Psoas muscle (tissue), 7 donors: ENCODE measurements at regions not wholly inside any gene's neighbourhood (a gene's known extent, or its start where the extent isn't known, plus 50 kb on each side); places are given as distances from the start of the nearest gene placed in this dataset.

Experiments used
- ATAC-seq, 4 donors: fragments of 200-7000 bp; cut with Tn5 transposase; one replicate each; pipeline ENCODE4 v1.9.1; 2020; ENCODE audit warnings: moderate library complexity in 3 of 4, mild to moderate bottlenecking in 2 of 4
- DNase-seq, 2 donors: peaks; one replicate each; pipeline ENCODE4 v3.0.0-alpha.2; 2020
- H3K27ac ChIP-seq: fragments of 200-600 bp; one replicate; pipeline ENCODE4 v1.8.0; 2022
- H3K27me3 ChIP-seq, 3 donors: fragments of 200-600 bp in 1 of 3; one replicate each; pipeline versions ENCODE4 v1.6.1 to v1.8.0; 2013 to 2022; ENCODE audit warnings: low read length in 2 of 3, mild to moderate bottlenecking in 2 of 3, moderate library complexity in 1 of 3; ENCODE audit not compliant: insufficient read depth in 3 of 3
- H3K36me3 ChIP-seq, 2 donors: fragments of 200-600 bp in 1 of 2; one replicate each; pipeline versions ENCODE4 v1.6.1 to v1.8.0; 2013 to 2022; ENCODE audit warnings: low read depth in 1 of 2, mild to moderate bottlenecking in 1 of 2, moderate library complexity in 1 of 2; ENCODE audit not compliant: insufficient read depth in 1 of 2
- H3K4me1 ChIP-seq: fragments of 200-600 bp; one replicate; pipeline ENCODE4 v1.8.0; 2022
- H3K4me3 ChIP-seq: fragments of 200-600 bp; one replicate; pipeline ENCODE4 v1.8.0; 2022; ENCODE audit warnings: mild to moderate bottlenecking
- H3K9me3 ChIP-seq: fragments of 200-600 bp; one replicate; pipeline ENCODE4 v1.8.0; 2022
- CTCF ChIP-seq: fragments of 200-600 bp; IDR thresholded peaks from one replicate; pipeline ENCODE4 v1.8.0; 2022; ENCODE audit warnings: antibody characterized with exemption
- WGBS, 3 donors: extraction: QIAGEN DNeasy Blood & Tissue Kit; methylation state at CpG; one replicate each; pipeline versions ENCODE4 v1.1.6 to v1.1.7; 2013; 5-methylcytosine and 5-hydroxymethylcytosine counted together
- intact Hi-C, 2 donors: fragments of 100-400 bp; cut with DNase I; formaldehyde crosslinking; loops; one replicate each; pipeline versions ENCODE4 v1.11.0 to v1.14.2; 2022
- donor health status: healthy with polysubstance abuse.
- donor health status: DM: no; HTN: no; CAD: no; lungs with moderate emphysema.
- donor health status: Bipolar disorder and iron deficiency.
- donor health status: healthy.
- donor health status: DM: yes; HTN: yes; CAD: no.
- donor health status: DM: no; HTN: no; CAD: no.
- donor health status: DM: yes; HTN: yes; CAD: no.

GRCh38 chr2:18050001-18050400 lies 171.5 kb downstream of the KCNS3 start:
- H3K9me3 ChIP-seq = no peaks in the 10 kb centered on the region
- peaks cover 15% of the 10 kb centered on the region for H3K4me1 ChIP-seq
- ATAC-seq (no peak), DNase-seq (no peak)
- no peak for TF ChIP-seq CTCF
- no peaks in the 10 kb centered on the region for H3K36me3 ChIP-seq
- H3K27ac ChIP-seq = no peak overlapping the region
- WGBS, 3 donors = 93 to 95% (median 94%) methylated on average over 6 of the region's 6 CpGs
- intact Hi-C loops = no loop called here
- H3K4me3 ChIP-seq = no peak overlapping the region
- no peaks in the 10 kb centered on the region for H3K27me3 ChIP-seq

- Histone ChIP-seq H3K27ac (no peak overlapping the region), H3K4me1 (peaks cover 15% of the 10 kb centered on the region), H3K27me3 (no peaks in the 10 kb centered on the region), H3K4me3 (no peak overlapping the region), H3K36me3 (no peaks in the 10 kb centered on the region), H3K9me3 (no peaks in the 10 kb centered on the region)
- no peak for ATAC-seq
- intact Hi-C loops = loop anchor here in 1 of 2 donors (5.0 kb wide), 2 partner anchors 48 to 72 kb away; no protein-coding TSS in a partner anchor
- DNase-seq = no peak
- 56 to 67% (median 63%) methylated on average over 4 of the region's 4 CpGs for WGBS, 3 donors
- no peak for TF ChIP-seq CTCF
Measured at GRCh38 chr2:18049325-18049724, 170.9 kb downstream of the KCNS3 start.

GRCh38 chr2:18047896-18048657 lies 169.6 kb downstream of the KCNS3 start:
- H3K4me1 ChIP-seq = peaks cover 15% of the 10 kb centered on the region
- H3K27ac ChIP-seq = peak overlapping the region; percentile 51
- ATAC-seq (peak; percentile 83 to 95 (median 88)), DNase-seq (peak; percentile 27 to 76)
- no peaks in the 10 kb centered on the region for H3K9me3 ChIP-seq
- TF ChIP-seq CTCF = no peak
- no peaks in the 10 kb centered on the region for H3K36me3 ChIP-seq
- no peaks in the 10 kb centered on the region for H3K27me3 ChIP-seq
- WGBS, 3 donors = 17 to 41% (median 27%) methylated on average over 10 of the region's 10 CpGs
- intact Hi-C loops = loop anchor here in 1 of 2 donors (5.0 kb wide), 2 partner anchors 49 to 71 kb away; no protein-coding TSS in a partner anchor
- peak overlapping the region; percentile 10 for H3K4me3 ChIP-seq

- ATAC-seq (peak in 3 of 4 donors; percentile 39 to 53 (median 42)), DNase-seq (no peak)
- Histone ChIP-seq H3K27me3 (no peaks in the 10 kb centered on the region), H3K27ac (peak overlapping the region; percentile 51), H3K36me3 (no peaks in the 10 kb centered on the region), H3K4me1 (peaks cover 15% of the 10 kb centered on the region), H3K9me3 (no peaks in the 10 kb centered on the region), H3K4me3 (no peak overlapping the region)
- WGBS, 3 donors = 23 to 38% (median 26%) methylated on average over 4 of the region's 4 CpGs
- TF ChIP-seq CTCF = no peak
- intact Hi-C loops = loop anchor here in 1 of 2 donors (5.0 kb wide), 2 partner anchors 50 to 70 kb away; no protein-coding TSS in a partner anchor
Measured at GRCh38 chr2:18047213-18047611, 168.7 kb downstream of the KCNS3 start.
